Kidney (tissue), 13 donors: ENCODE measurements at regions not wholly inside any gene's neighbourhood (a gene's known extent, or its start where the extent isn't known, plus 50 kb on each side); places are given as distances from the start of the nearest gene placed in this dataset.

Experiments used
- DNase-seq, 5 donors: peaks; one replicate each; pipeline ENCODE4 v3.0.0-alpha.2; 2013 to 2020
- FAIRE-seq: peaks from 2 replicates; lab custom pipeline; 2012; peaks lifted over from hg19 to GRCh38; lab: Jason Lieb, UNC
- H3K27ac ChIP-seq, 2 donors: one replicate each; pipeline ENCODE4 v1.7.0; 2013; ENCODE audit warnings: low read depth in 2 of 2, low read length in 2 of 2, inconsistent platforms in 1 of 2
- H3K27me3 ChIP-seq: one replicate; pipeline ENCODE4 v1.7.1; 2013; ENCODE audit warnings: low read length, inconsistent platforms; ENCODE audit not compliant: control insufficient read depth, insufficient read depth
- H3K36me3 ChIP-seq, 3 donors: one replicate each; pipeline versions ENCODE4 v1.7.0 to v1.7.1; 2013; ENCODE audit warnings: low read length in 3 of 3, control low read depth in 1 of 3, inconsistent platforms in 1 of 3; ENCODE audit not compliant: insufficient read depth in 3 of 3, control insufficient read depth in 2 of 3
- H3K4me1 ChIP-seq, 3 donors: one replicate each; pipeline versions ENCODE4 v1.7.0 to v1.7.1; 2013; ENCODE audit warnings: low read length in 3 of 3, inconsistent platforms in 1 of 3, low read depth in 1 of 3; ENCODE audit not compliant: control insufficient read depth in 2 of 3, insufficient read depth in 2 of 3
- H3K4me3 ChIP-seq, 3 donors: one replicate each; pipeline versions ENCODE4 v1.7.0 to v1.8.1; 2013; ENCODE audit warnings: low read length in 3 of 3, control low read depth in 1 of 3, inconsistent platforms in 1 of 3
- H3K9ac ChIP-seq, 3 donors: one replicate each; pipeline versions ENCODE4 v1.7.0 to v1.7.1; 2013; ENCODE audit warnings: low read length in 3 of 3, control low read depth in 1 of 3, inconsistent platforms in 1 of 3
- H3K9me3 ChIP-seq, 3 donors: one replicate each; pipeline versions ENCODE4 v1.7.0 to v1.7.1; 2013; ENCODE audit warnings: low read length in 3 of 3, control low read depth in 1 of 3, inconsistent platforms in 1 of 3; ENCODE audit not compliant: control insufficient read depth in 2 of 3, insufficient read depth in 1 of 3
- intact Hi-C: fragments of 100-400 bp; cut with DNase I; formaldehyde crosslinking; loops from one replicate; pipeline ENCODE4 v1.11.1; 2022
- TF ChIP-seq, protein P1 (sequence below): IDR thresholded peaks from 3 replicates; pipeline ENCODE4 v1.5.1; 2012; ENCODE audit warnings: mild to moderate bottlenecking, moderate library complexity, borderline replicate concordance; ENCODE audit not compliant: insufficient read depth; ENCODE audit errors: extremely low read depth
- donor health status: control.
- donor health status: control.
- donor health status: control.
- donor health status: control.
- donor health status: control.
- donor health status: DM: yes; HTN: yes; CAD: no.
- donor health status: Normal renal cell carcinoma (clear cell type).

DNA sequence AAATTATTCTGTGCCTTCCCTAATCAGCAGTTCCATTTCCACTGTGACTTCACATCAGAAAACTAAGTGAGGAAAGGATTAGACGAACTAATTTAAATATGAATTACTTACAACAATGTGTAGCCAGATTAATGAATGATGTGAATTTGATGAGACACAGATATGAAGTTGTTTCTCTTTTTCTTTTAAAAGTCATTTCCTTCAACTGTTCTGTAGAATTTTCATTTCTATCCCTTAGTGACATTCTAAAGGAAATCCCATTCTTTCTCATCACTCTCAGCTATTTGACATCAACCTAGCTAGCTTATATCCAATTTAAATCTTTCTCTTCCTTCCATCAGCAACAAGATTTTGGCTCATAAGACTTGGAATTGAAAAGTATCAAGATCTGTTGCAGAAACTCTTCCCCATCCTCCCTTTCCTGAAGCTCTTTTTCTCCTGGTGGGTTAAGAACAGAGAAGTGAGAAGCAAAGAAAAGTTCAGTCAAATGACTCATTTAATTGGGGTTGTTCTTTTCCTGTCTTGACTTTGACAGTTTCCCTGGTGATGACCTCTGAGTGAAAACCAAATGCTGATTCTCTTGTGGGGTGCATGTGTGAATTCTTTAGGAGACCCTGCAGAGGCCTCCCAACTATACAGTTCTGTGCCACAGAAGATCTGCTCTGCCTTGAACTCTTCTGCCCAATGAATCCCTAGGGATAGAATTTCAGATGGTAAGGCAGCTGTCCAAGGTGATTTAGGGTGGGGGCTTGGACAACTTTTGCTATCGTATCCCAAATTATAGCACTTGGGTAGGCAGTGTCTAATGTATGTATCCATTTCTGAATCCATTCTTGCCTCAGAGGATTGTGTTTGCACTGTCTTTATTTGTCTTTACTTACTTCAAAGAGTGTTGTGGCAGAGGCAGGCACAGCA, 232.5 kb upstream of the GPRIN3 start:
- DNase-seq (peak in 2 of 5 donors; percentile 4 to 5), FAIRE-seq (no peak)
- TF ChIP-seq, protein P1, sequence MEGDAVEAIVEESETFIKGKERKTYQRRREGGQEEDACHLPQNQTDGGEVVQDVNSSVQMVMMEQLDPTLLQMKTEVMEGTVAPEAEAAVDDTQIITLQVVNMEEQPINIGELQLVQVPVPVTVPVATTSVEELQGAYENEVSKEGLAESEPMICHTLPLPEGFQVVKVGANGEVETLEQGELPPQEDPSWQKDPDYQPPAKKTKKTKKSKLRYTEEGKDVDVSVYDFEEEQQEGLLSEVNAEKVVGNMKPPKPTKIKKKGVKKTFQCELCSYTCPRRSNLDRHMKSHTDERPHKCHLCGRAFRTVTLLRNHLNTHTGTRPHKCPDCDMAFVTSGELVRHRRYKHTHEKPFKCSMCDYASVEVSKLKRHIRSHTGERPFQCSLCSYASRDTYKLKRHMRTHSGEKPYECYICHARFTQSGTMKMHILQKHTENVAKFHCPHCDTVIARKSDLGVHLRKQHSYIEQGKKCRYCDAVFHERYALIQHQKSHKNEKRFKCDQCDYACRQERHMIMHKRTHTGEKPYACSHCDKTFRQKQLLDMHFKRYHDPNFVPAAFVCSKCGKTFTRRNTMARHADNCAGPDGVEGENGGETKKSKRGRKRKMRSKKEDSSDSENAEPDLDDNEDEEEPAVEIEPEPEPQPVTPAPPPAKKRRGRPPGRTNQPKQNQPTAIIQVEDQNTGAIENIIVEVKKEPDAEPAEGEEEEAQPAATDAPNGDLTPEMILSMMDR: no peak
- no peaks in the 10 kb centered on the region for H3K4me1 ChIP-seq
- H3K36me3 ChIP-seq: no peaks in the 10 kb centered on the region
- intact Hi-C loops: no loop called here
- H3K27ac ChIP-seq: no peak overlapping the region
- H3K9ac ChIP-seq: no peak overlapping the region
- no peak overlapping the region for H3K4me3 ChIP-seq
- H3K27me3 ChIP-seq: no peaks in the 10 kb centered on the region
- no peaks in the 10 kb centered on the region for H3K9me3 ChIP-seq

DNA sequence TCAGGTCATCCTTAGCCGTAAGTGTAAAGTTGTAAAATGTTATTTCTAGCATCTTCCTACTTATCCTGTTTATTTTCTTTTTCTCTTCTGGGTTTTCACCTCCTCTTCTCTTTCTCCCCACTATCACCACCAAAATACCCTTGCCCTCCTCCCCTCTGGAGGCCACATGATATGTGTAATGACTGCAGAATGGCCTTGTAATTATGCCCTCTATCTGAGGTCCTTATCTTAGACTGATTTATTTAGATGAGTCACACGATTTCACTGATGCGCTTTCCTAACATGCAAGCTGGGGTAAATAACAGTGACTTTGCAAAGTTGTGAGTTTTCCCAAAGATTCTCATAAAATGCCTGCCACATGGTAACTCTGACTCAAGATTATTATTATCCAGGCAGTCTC, 231.8 kb upstream of the GPRIN3 start:
- no peak for FAIRE-seq
- intact Hi-C loops: no loop called here
- Histone ChIP-seq H3K27ac (no peak overlapping the region), H3K4me1 (no peaks in the 10 kb centered on the region), H3K9ac (no peak overlapping the region), H3K9me3 (no peaks in the 10 kb centered on the region), H3K36me3 (no peaks in the 10 kb centered on the region), H3K27me3 (no peaks in the 10 kb centered on the region), H3K4me3 (no peak overlapping the region)
- no peak for DNase-seq
- TF ChIP-seq, protein P1: no peak

DNA sequence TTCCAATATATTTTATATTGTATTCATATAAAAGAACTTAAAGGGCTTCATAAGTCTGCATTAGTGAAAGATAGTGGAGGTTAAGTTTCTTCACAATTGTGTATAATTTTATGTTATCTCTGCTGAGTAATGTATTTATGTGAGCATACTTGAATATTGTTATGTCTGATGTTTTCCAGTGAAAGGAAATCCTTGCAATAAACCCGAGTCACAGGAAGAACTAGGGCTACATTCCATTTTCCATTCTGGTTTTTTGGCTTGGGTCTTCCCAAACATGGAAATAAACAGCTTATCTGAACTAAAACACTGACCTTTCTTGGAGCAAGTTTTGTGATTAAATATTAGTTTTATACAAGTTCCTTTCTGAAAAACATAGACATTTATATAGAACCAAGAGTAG, 231.3 kb upstream of the GPRIN3 start:
- intact Hi-C loops: no loop called here
- Histone ChIP-seq H3K4me3 (no peak overlapping the region), H3K9me3 (no peaks in the 10 kb centered on the region), H3K4me1 (no peaks in the 10 kb centered on the region), H3K9ac (no peak overlapping the region), H3K36me3 (no peaks in the 10 kb centered on the region), H3K27me3 (no peaks in the 10 kb centered on the region), H3K27ac (no peak overlapping the region)
- TF ChIP-seq, protein P1: no peak
- FAIRE-seq: no peak
- DNase-seq: peak in 1 of 5 donors; percentile 4

DNA sequence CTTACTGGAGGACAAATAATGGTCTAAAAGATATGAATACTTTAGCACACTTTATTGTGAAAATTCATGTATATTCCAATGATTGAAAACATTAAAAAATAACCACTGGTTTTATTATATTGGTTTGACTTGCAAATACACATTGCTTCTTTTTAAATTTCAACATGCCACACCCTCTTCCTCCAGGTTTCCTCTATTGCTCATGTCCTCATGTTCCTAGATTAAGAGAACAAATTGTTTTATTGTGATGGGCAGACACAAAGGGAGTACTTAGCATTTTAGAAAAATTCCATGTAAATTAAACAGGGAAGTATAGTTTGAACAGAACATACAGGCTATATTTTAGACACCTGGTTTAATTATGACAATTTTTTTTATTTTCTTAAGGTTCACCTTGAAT, 230.6 kb upstream of the GPRIN3 start:
- no peaks in the 10 kb centered on the region for H3K36me3 ChIP-seq
- no peaks in the 10 kb centered on the region for H3K9me3 ChIP-seq
- TF ChIP-seq, protein P1: no peak
- H3K4me1 ChIP-seq: no peaks in the 10 kb centered on the region
- H3K27ac ChIP-seq: no peak overlapping the region
- intact Hi-C loops: no loop called here
- no peak for DNase-seq
- FAIRE-seq: no peak
- no peaks in the 10 kb centered on the region for H3K27me3 ChIP-seq
- no peak overlapping the region for H3K4me3 ChIP-seq
- H3K9ac ChIP-seq: no peak overlapping the region
